C4-2B (cell line): ENCODE measurements at regions not wholly inside any gene's neighbourhood (a gene's known extent, or its start where the extent isn't known, plus 50 kb on each side); places are given as distances from the start of the nearest gene placed in this dataset.

Source experiments
- CTCF ChIP-seq: fragments of 450-650 bp; conservative IDR thresholded peaks from 2 replicates; pipeline ENCODE4 v1.5.1; 2017; ENCODE audit warnings: mild to moderate bottlenecking
- ZFX ChIP-seq: fragments of 450-650 bp; IDR thresholded peaks from 2 replicates; pipeline ENCODE4 v1.6.1; 2017

GRCh38 chr5:164540174-164540573, 1034.8 kb downstream of the MAT2B start:
- TF ChIP-seq CTCF, result no peak
- no peak for TF ChIP-seq ZFX
